Superior temporal gyrus (tissue), 1 donor: ENCODE measurements at regions not wholly inside any gene's neighbourhood (a gene's known extent, or its start where the extent isn't known, plus 50 kb on each side); places are given as distances from the start of the nearest gene placed in this dataset.
"Not testable (repeated sequence)": the region's sequence is repeated elsewhere in the genome, so short reads cannot be mapped to it uniquely, and the experiment has no call there.

Experiments
- DNase-seq: peaks from one replicate; pipeline ENCODE4 v3.0.0-alpha.2; 2016; ENCODE audit errors: extremely low spot score

GRCh38 chr9:97773091-97773490 lies 76.0 kb upstream of the XPA start:
- DNase-seq, result no peak

- no peak for DNase-seq
These were observed 76.6 kb upstream of the XPA start for GRCh38 chr9:97773723-97774122.

GRCh38 chr9:97774673-97775072 lies 77.5 kb upstream of the XPA start:
- DNase-seq, result no peak

- not testable (repeated sequence) for DNase-seq
These were observed 74.3 kb upstream of the FOXE1 start for GRCh38 chr9:97778740-97779139.

- no peak for DNase-seq
These were observed 73.4 kb upstream of the FOXE1 start for GRCh38 chr9:97779608-97780007.

- DNase-seq, result no peak
These were observed 71.1 kb upstream of the FOXE1 start for GRCh38 chr9:97781902-97782301.

GRCh38 chr9:97786341-97786740 lies 66.7 kb upstream of the FOXE1 start:
- no peak for DNase-seq

GRCh38 chr9:97787551-97787950 lies 65.5 kb upstream of the FOXE1 start:
- DNase-seq, result no peak

- no peak for DNase-seq
These were observed 64.0 kb upstream of the FOXE1 start for GRCh38 chr9:97788763-97789663.

- DNase-seq, result no peak
These were observed 62.5 kb upstream of the FOXE1 start for GRCh38 chr9:97790542-97790941.

GRCh38 chr9:97791542-97791941 lies 61.5 kb upstream of the FOXE1 start:
- no peak for DNase-seq

- no peak for DNase-seq
These were observed 60.0 kb upstream of the FOXE1 start for GRCh38 chr9:97793067-97793466.

- no peak for DNase-seq
These were observed 58.4 kb upstream of the FOXE1 start for GRCh38 chr9:97794666-97795065.

- not testable (repeated sequence) for DNase-seq
These were observed 56.9 kb upstream of the FOXE1 start for GRCh38 chr9:97796176-97796575.

GRCh38 chr9:97801180-97801579 lies 51.8 kb upstream of the FOXE1 start:
- DNase-seq, result no peak

- no peak for DNase-seq
These were observed 50.8 kb upstream of the FOXE1 start for GRCh38 chr9:97802276-97802675.

- DNase-seq, result peak; percentile 62
These were observed 49.6 kb upstream of the FOXE1 start for GRCh38 chr9:97803167-97804058.
